ENCODE measurements at regions not wholly inside any gene's neighbourhood (a gene's known extent, or its start where the extent isn't known, plus 50 kb on each side); places are given as distances from the start of the nearest gene placed in this dataset.
"Not testable (repeated sequence)": the region's sequence is repeated elsewhere in the genome, so short reads cannot be mapped to it uniquely, and the experiment has no call there.

GRCh38 chr1:100821919-100822318 is 72.7 kb downstream of the EXTL2 start:
- not testable (repeated sequence) for H3K9me3 ChIP-seq (ENCODE audit: control insufficient read depth, insufficient read depth, low read length); H3K9ac ChIP-seq (ENCODE audit: low read depth, low read length); H3K36me3 ChIP-seq (ENCODE audit: insufficient read depth, low read length); H3K4me1 ChIP-seq (ENCODE audit: insufficient read depth, low read length)
